ENCODE measurements at regions not wholly inside any gene's neighbourhood (a gene's known extent, or its start where the extent isn't known, plus 50 kb on each side); places are given as distances from the start of the nearest gene placed in this dataset.

DNA sequence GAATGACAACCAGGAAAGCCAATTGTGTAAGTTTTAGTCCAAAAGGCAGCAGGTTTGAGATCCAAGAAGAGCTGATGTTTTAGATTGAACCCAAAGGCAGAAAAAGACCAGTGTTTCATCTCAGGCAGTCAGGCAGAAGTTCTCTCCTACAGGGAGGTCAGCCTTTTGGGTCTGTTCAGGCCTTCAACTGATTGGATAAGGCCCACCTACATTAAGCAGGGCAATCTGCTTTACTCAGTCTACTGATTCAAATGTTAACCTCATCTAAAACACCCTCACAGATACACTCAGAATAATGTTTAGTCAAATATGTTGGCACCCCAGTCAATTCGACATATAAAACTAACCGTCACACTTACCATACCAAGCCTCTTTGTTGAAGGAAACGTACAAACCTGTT, 134.2 kb upstream of the NEIL3 start:
- TF ChIP-seq POLR2AphosphoS5 (IDR thresholded peaks at IDR 0.05; ENCODE audit: low read depth, low read length) (no peak), REST (IDR thresholded peaks at IDR 0.05; ENCODE audit: insufficient read depth in 1 of 2, low read depth in 2 of 2, low read length in 2 of 2) (no peak)

Data from PFSK-1 (cell line).